ENCODE measurements at regions not wholly inside any gene's neighbourhood (a gene's known extent, or its start where the extent isn't known, plus 50 kb on each side); places are given as distances from the start of the nearest gene placed in this dataset.

DNA sequence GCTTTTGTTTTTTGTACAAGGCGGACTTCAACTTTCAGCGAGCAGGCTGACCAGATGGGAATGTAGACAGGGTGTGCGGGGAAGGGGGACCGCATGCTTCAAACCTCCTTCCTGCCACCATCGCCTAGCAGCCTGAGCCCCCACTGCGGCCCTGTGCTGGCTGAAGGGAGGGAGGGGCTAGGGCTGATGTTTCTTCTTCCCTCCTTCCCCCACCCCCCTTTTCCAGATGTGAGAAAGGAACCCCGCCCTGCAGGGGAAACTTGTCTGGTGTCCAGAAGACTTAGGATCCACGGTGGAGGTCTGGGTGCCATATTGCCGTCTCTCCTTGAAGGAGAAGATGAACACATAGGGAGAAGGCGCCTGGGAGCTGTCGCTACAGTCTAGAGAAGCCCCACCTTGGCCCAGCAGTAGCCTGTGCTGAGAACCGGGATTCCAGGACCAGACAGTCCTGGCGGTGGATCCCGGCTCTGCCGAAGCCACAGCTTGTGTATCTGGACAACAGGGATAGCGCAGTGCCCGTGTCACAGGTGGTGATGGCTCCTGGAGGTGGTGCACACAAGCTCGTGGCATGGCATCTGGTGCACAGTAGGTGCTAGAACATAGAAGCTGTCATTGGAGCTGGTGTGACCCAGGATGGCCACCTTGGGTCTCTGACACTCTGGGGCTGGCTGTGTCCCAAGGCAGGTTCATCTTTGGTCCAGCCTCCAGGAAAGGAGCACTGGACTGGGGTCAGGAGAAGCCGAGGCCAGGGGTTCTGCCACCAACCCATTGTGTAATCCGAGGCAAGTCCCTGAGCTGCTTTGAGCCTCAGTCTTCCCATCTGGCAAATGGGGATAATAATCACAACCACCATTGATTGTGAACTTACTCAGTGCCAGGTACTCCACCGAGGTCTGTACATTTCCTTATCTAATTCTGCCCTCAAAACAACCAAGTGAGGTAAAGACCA lies 205.6 kb downstream of the C9orf50 start:
- no peak for ATAC-seq (ENCODE audit: low read depth)
- Histone ChIP-seq H2AK5ac (ENCODE audit: low read depth, low read length) (peak overlapping the region; percentile 99), H3K14ac (replicated peaks; ENCODE audit: low read depth, low read length) (peak overlapping the region; percentile 98), H4K20me1 (ENCODE audit: insufficient read depth, low read length) (no peaks in the 10 kb centered on the region), H3K4me3 (ENCODE audit: insufficient read depth, low read depth, low read length) (no peak overlapping the region), H4K8ac (ENCODE audit: low read depth in 2 of 2, low read length in 2 of 2) (peak overlapping the region; percentile 97 to 100), H2AK9ac (replicated peaks; ENCODE audit: low read depth, low read length, poor library complexity) (peak overlapping the region; percentile 100), H3K4me1 (ENCODE audit: control insufficient read depth, insufficient read depth, low read length) (peaks cover 21% of the 10 kb centered on the region), H3K27me3 (ENCODE audit: control insufficient read depth, insufficient read depth, low read length) (no peaks in the 10 kb centered on the region), H3K4ac (ENCODE audit: low read depth, low read length) (peak overlapping the region; percentile 99), H3K9me1 (ENCODE audit: insufficient read depth, low read length) (peaks cover 16% of the 10 kb centered on the region), H3K36me3 (ENCODE audit: control insufficient read depth, insufficient read depth, low read length) (no peaks in the 10 kb centered on the region), H3K56ac (ENCODE audit: extremely low read depth, insufficient read depth, low read length) (peak overlapping the region; percentile 94; the same call in 1 of the 2 replicates), H3K4me2 (ENCODE audit: low read depth, low read length) (no peak overlapping the region), H2BK120ac (ENCODE audit: low read depth, low read length) (peak overlapping the region; percentile 93), H3K9ac (ENCODE audit: low read depth, low read length) (no peak overlapping the region), H2AFZ (replicated peaks; ENCODE audit: low read length, poor library complexity) (peak overlapping the region; percentile 95), H3K79me1 (ENCODE audit: low read depth in 1 of 2, low read length in 2 of 2) (no peaks in the 10 kb centered on the region; a peak in 1 of 4 replicates), H3K9me3 (ENCODE audit: control insufficient read depth, insufficient read depth, low read length) (peaks cover 4% of the 10 kb centered on the region; the same call in 1 of the 2 replicates), H3K23ac (ENCODE audit: low read depth, low read length) (peak overlapping the region; percentile 56; the same call in 1 of the 2 replicates), H4K91ac (ENCODE audit: insufficient read depth, low read depth, low read length) (peak overlapping the region; percentile 99), H2BK15ac (ENCODE audit: low read depth, low read length) (peak overlapping the region; percentile 83; the same call in 2 of the 3 replicates), H3K18ac (ENCODE audit: low read depth, low read length) (peak overlapping the region; percentile 1; the same call in 1 of the 2 replicates), H3K27ac (ENCODE audit: insufficient read depth, low read length) (peak overlapping the region; percentile 98; the same call in 1 of the 2 replicates), H2BK20ac (ENCODE audit: low read depth, low read length) (peak overlapping the region; percentile 88), H4K5ac (ENCODE audit: low read depth, low read length) (peak overlapping the region; percentile 33), H2BK5ac (ENCODE audit: low read depth, low read length, poor library complexity, severe bottlenecking) (peak overlapping the region; percentile 32)
- ChIA-PET CTCF (no interaction called here), POLR2A (ENCODE audit: unreplicated experiment) (no interaction called here)
- dilution Hi-C loops (cut with HindIII; ENCODE audit: low sequenced_read_pairs, unreplicated experiment): no loop called here
- intact Hi-C loops (cut with micrococcal nuclease): no loop called here
- TF ChIP-seq SMC3 (IDR thresholded peaks at IDR 0.05; ENCODE audit: low read depth, low read length): no peak
- in situ Hi-C loops (cut with MboI; ENCODE audit: low sequenced_read_pairs): no loop called here
- no TSS peak for BruUV-seq (replicated peaks)
- no peak for DNase-seq
- 76% methylated on average over 8 of the region's 21 CpGs; no CpG with 5 or more reads in 1 of the 2 experiments for WGBS, 2 experiments (ENCODE audit: extremely low coverage in 2 of 2, insufficient read length in 1 of 2)
